ENCODE measurements at regions not wholly inside any gene's neighbourhood (a gene's known extent, or its start where the extent isn't known, plus 50 kb on each side); places are given as distances from the start of the nearest gene placed in this dataset.

DNA sequence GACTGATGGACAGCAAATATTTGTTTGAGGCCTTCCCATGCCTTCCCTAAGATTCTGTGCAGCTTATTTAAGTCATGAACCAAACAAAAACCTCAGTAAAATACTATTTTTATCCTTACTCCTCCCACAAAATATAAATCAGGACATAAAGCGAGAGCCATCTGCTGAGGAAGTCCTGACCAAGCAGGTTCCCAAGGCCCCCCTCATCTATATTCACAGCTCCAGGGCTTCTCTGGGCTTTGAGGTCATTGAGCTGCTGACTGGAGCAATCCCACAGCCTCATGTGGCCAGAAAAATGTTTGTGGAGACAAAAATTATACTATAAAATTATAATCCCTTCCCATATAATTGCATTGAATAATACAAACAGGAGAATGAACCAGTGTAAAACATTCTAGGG is 846.2 kb downstream of the ADGRL2 start:
- no peak overlapping the region for H2AFZ ChIP-seq (replicated peaks; ENCODE audit: low read length, poor library complexity)
- TF ChIP-seq SMC3 (IDR thresholded peaks at IDR 0.05; ENCODE audit: low read depth, low read length) (no peak), RFX5 (IDR thresholded peaks at IDR 0.05; ENCODE audit: low read depth, low read length) (no peak), MXI1 (IDR thresholded peaks at IDR 0.05; ENCODE audit: borderline replicate concordance, low read depth, low read length) (no peak), CHD1 (IDR thresholded peaks at IDR 0.05; ENCODE audit: low read depth, low read length) (no peak), MAZ (IDR thresholded peaks at IDR 0.05; ENCODE audit: borderline replicate concordance, low read depth, low read length) (no peak)
- H3K14ac ChIP-seq (replicated peaks; ENCODE audit: low read depth, low read length) = no peak overlapping the region
- H3K27ac ChIP-seq (ENCODE audit: insufficient read depth, low read length) = no peak overlapping the region
- H4K5ac ChIP-seq (ENCODE audit: low read depth, low read length) = no peak overlapping the region
- H3K4me3 ChIP-seq (ENCODE audit: insufficient read depth, low read depth, low read length) = no peak overlapping the region
- H3K18ac ChIP-seq (ENCODE audit: low read depth, low read length) = no peak overlapping the region
- H2BK15ac ChIP-seq (ENCODE audit: low read depth, low read length) = no peak overlapping the region
- H3K9me1 ChIP-seq (ENCODE audit: insufficient read depth, low read length) = no peaks in the 10 kb centered on the region
- WGBS, 2 experiments (ENCODE audit: extremely low coverage in 2 of 2, insufficient read length in 1 of 2) = no CpG with 5 or more reads among the region's 1 CpG
- ATAC-seq (ENCODE audit: low read depth) (no peak), DNase-seq (no peak)
- no peak overlapping the region for H4K91ac ChIP-seq (ENCODE audit: insufficient read depth, low read depth, low read length)
- no peak overlapping the region for H2BK5ac ChIP-seq (ENCODE audit: low read depth, low read length, poor library complexity, severe bottlenecking)
- no peak overlapping the region for H3K23ac ChIP-seq (ENCODE audit: low read depth, low read length)
- BruUV-seq (replicated peaks) = no TSS peak
- no peak overlapping the region for H2AK5ac ChIP-seq (ENCODE audit: low read depth, low read length)
- no peaks in the 10 kb centered on the region for H3K4me1 ChIP-seq (ENCODE audit: control insufficient read depth, insufficient read depth, low read length)
- intact Hi-C loops (cut with micrococcal nuclease) (no loop called here), dilution Hi-C loops (cut with HindIII; ENCODE audit: low sequenced_read_pairs, unreplicated experiment) (no loop called here), in situ Hi-C loops (cut with MboI; ENCODE audit: low sequenced_read_pairs) (no loop called here)
- no peak overlapping the region for H3K4ac ChIP-seq (ENCODE audit: low read depth, low read length)
- no peak overlapping the region for H3K9ac ChIP-seq (ENCODE audit: low read depth, low read length)
- H4K20me1 ChIP-seq (ENCODE audit: insufficient read depth, low read length) = no peaks in the 10 kb centered on the region
- H3K56ac ChIP-seq (ENCODE audit: extremely low read depth, insufficient read depth, low read length) = no peak overlapping the region
- H2BK20ac ChIP-seq (ENCODE audit: low read depth, low read length) = no peak overlapping the region
- H3K27me3 ChIP-seq (ENCODE audit: control insufficient read depth, insufficient read depth, low read length) = no peaks in the 10 kb centered on the region
- no peak overlapping the region for H3K4me2 ChIP-seq (ENCODE audit: low read depth, low read length)
- CTCF ChIA-PET = no interaction called here
- POLR2A ChIA-PET (ENCODE audit: unreplicated experiment) = no interaction called here
- H3K79me1 ChIP-seq (ENCODE audit: low read depth in 1 of 2, low read length in 2 of 2) = no peaks in the 10 kb centered on the region
- peaks cover 3% of the 10 kb centered on the region for H3K9me3 ChIP-seq (ENCODE audit: control insufficient read depth, insufficient read depth, low read length)
- no peaks in the 10 kb centered on the region for H3K36me3 ChIP-seq (ENCODE audit: control insufficient read depth, insufficient read depth, low read length)
- no peak overlapping the region for H4K8ac ChIP-seq (ENCODE audit: low read depth in 2 of 2, low read length in 2 of 2)
- no peak overlapping the region for H2AK9ac ChIP-seq (replicated peaks; ENCODE audit: low read depth, low read length, poor library complexity)
- H2BK120ac ChIP-seq (ENCODE audit: low read depth, low read length) = no peak overlapping the region
